Nephron (organoid): ENCODE measurements at regions not wholly inside any gene's neighbourhood (a gene's known extent, or its start where the extent isn't known, plus 50 kb on each side); places are given as distances from the start of the nearest gene placed in this dataset.

Source experiments
- H3K27ac Mint-ChIP-seq, 3 experiments: 2 replicates each; pipeline ENCODE4 v1.8.0; 2020; ENCODE audit warnings: mixed read lengths in 3 of 3, mild to moderate bottlenecking in 2 of 3, moderate library complexity in 1 of 3
- H3K27me3 Mint-ChIP-seq: 2 replicates; pipeline ENCODE4 v1.8.0; 2021; ENCODE audit warnings: low read depth, mild to moderate bottlenecking, moderate library complexity, mixed read lengths
- H3K36me3 Mint-ChIP-seq: 2 replicates; pipeline ENCODE4 v1.8.0; 2020; ENCODE audit warnings: low read depth, mixed read lengths
- H3K4me1 Mint-ChIP-seq: 2 replicates; pipeline ENCODE4 v1.8.0; 2020; ENCODE audit warnings: mixed read lengths
- H3K4me3 Mint-ChIP-seq, 3 experiments: 2 replicates each; pipeline ENCODE4 v1.8.0; 2020; ENCODE audit warnings: mild to moderate bottlenecking in 3 of 3, mixed read lengths in 3 of 3, moderate library complexity in 2 of 3
- H3K9me3 Mint-ChIP-seq: 2 replicates; pipeline ENCODE4 v1.8.0; 2020; ENCODE audit warnings: mixed read lengths
- CTCF ChIP-seq, 3 experiments: fragments of 200-600 bp; sonication (generic); IDR thresholded peaks; one replicate each; pipeline ENCODE4 v1.5.0; 2021; ENCODE audit warnings: antibody characterized with exemption in 3 of 3; ENCODE audit not compliant: unreplicated experiment in 3 of 3

GRCh38 chr5:136793300-136793699 is 428.0 kb upstream of the TRPC7 start:
- Mint-ChIP-seq H3K4me1 (no peaks in the 10 kb centered on the region), H3K27me3 (no peaks in the 10 kb centered on the region), H3K36me3 (no peaks in the 10 kb centered on the region), H3K9me3 (peaks cover 8% of the 10 kb centered on the region), H3K27ac (no peak overlapping the region), H3K4me3 (no peak overlapping the region)
- no peak for TF ChIP-seq CTCF (IDR thresholded peaks at IDR 0.05; ENCODE audit: unreplicated experiment in 3 of 3)

DNA sequence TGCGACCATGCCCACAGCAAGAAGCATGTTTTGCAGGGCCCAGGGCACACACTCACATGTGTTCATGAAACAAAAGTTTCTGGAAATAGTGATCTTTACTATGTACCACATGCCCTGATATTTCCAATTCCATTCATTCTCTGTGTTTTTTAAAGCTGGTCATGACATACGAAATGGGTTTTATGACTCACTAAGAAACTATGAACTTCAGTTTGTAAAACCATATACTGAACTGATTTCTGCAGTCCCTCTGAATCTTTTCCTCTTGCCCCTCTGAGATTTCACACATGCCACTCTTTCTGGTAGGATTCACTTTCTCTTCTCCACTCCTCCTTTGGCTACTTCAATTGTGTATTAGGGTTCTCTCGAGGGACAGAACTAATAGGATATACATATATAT is 416.1 kb upstream of the TRPC7 start:
- H3K36me3 Mint-ChIP-seq, result no peaks in the 10 kb centered on the region
- no peaks in the 10 kb centered on the region for H3K4me1 Mint-ChIP-seq
- peaks cover 7% of the 10 kb centered on the region for H3K27me3 Mint-ChIP-seq
- no peak for TF ChIP-seq CTCF (IDR thresholded peaks at IDR 0.05; ENCODE audit: unreplicated experiment in 3 of 3)
- no peaks in the 10 kb centered on the region for H3K9me3 Mint-ChIP-seq
- H3K27ac Mint-ChIP-seq, result no peak overlapping the region
- H3K4me3 Mint-ChIP-seq, result no peak overlapping the region

DNA sequence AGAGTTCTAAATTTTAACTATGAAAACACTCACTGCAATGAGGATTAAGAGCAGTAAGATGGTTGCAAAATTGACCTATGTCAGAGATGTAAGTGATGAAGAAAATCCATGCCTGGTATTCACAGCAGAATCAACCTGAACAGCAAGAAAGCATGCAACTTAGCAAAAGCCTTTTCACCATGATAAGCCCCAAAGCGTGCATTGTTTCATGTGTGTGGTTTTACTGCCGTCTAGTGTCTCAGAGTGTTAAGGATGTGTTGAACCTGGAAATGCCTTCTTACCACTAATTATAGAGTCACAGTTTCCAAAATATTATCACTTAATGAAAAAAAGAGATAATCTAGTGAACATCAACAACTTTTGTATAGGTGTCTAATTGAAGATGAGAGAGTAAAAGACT is 415.2 kb upstream of the TRPC7 start:
- H3K27me3 Mint-ChIP-seq, result peaks cover 7% of the 10 kb centered on the region
- H3K4me1 Mint-ChIP-seq, result no peaks in the 10 kb centered on the region
- H3K36me3 Mint-ChIP-seq, result no peaks in the 10 kb centered on the region
- H3K27ac Mint-ChIP-seq, result no peak overlapping the region
- H3K4me3 Mint-ChIP-seq, result no peak overlapping the region
- H3K9me3 Mint-ChIP-seq, result peaks cover 5% of the 10 kb centered on the region
- TF ChIP-seq CTCF (IDR thresholded peaks at IDR 0.05; ENCODE audit: unreplicated experiment in 3 of 3), result no peak

- H3K4me1 Mint-ChIP-seq, result no peaks in the 10 kb centered on the region
- H3K9me3 Mint-ChIP-seq, result peaks cover 5% of the 10 kb centered on the region
- peak overlapping the region in 1 of 3 experiments; percentile 12 for H3K27ac Mint-ChIP-seq
- no peaks in the 10 kb centered on the region for H3K36me3 Mint-ChIP-seq
- no peak for TF ChIP-seq CTCF (IDR thresholded peaks at IDR 0.05; ENCODE audit: unreplicated experiment in 3 of 3)
- peaks cover 11% of the 10 kb centered on the region for H3K27me3 Mint-ChIP-seq
- H3K4me3 Mint-ChIP-seq, result no peak overlapping the region
These were observed 410.9 kb upstream of the TRPC7 start for GRCh38 chr5:136776022-136776927.

DNA sequence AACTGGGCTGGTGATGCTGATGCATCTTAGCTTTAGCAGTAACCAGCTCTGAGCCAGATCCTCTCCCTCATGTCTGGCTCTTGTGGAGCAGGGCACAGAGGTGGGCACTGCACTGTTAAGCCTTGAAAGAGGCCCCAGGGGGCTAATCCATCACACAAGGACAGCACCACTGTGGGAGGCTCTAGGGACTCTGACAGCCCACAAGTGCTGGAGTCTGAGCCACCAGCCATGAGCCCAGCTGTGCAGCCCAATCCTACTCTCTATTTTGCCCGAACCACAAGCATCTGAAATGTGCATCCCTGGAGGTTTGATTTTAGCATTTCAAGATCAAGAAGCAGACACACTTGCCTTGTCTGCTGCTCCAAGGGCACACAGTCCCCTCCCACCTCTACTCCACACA is 407.1 kb upstream of the TRPC7 start:
- Mint-ChIP-seq H3K9me3 (peaks cover 5% of the 10 kb centered on the region), H3K36me3 (no peaks in the 10 kb centered on the region)
- TF ChIP-seq CTCF (IDR thresholded peaks at IDR 0.05; ENCODE audit: unreplicated experiment in 3 of 3), result no peak

More for the DNA sequence above, 407.1 kb upstream of the TRPC7 start:
- peaks cover 7% of the 10 kb centered on the region for H3K4me1 Mint-ChIP-seq
- H3K4me3 Mint-ChIP-seq, result no peak overlapping the region
- no peak overlapping the region for H3K27ac Mint-ChIP-seq
- H3K27me3 Mint-ChIP-seq, result peaks cover 17% of the 10 kb centered on the region
